ENCODE measurements at regions not wholly inside any gene's neighbourhood (a gene's known extent, or its start where the extent isn't known, plus 50 kb on each side); places are given as distances from the start of the nearest gene placed in this dataset.

DNA sequence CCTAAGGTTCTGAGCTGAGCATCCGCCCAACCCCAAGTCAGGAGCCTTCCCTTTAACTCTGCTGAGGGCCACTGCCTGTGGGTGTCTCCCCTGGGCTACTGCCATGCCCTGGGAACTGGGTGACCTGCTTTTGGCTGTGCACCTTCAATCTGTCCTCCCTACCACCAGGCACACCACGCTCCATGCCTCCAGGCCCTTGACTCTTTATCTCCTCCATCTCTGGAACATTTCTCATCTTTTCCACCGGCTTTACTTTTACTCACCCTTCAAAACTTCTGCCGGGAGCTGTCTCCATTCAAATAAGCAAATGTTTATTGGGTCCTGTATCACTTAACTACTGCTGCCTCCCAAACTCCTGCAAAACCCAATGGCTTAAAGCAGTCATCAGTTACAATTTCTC, 83.3 kb upstream of the NHSL1 start:
- Histone ChIP-seq H3K4me3 (ENCODE audit: low read depth, low read length) (no peak overlapping the region), H3K36me3 (no peaks in the 10 kb centered on the region), H3K27me3 (no peaks in the 10 kb centered on the region; the same call in 1 of the 2 replicates), H3K9me3 (no peaks in the 10 kb centered on the region), H3K4me1 (no peaks in the 10 kb centered on the region)
- no peak for DNase-seq
- TF ChIP-seq, protein P1, sequence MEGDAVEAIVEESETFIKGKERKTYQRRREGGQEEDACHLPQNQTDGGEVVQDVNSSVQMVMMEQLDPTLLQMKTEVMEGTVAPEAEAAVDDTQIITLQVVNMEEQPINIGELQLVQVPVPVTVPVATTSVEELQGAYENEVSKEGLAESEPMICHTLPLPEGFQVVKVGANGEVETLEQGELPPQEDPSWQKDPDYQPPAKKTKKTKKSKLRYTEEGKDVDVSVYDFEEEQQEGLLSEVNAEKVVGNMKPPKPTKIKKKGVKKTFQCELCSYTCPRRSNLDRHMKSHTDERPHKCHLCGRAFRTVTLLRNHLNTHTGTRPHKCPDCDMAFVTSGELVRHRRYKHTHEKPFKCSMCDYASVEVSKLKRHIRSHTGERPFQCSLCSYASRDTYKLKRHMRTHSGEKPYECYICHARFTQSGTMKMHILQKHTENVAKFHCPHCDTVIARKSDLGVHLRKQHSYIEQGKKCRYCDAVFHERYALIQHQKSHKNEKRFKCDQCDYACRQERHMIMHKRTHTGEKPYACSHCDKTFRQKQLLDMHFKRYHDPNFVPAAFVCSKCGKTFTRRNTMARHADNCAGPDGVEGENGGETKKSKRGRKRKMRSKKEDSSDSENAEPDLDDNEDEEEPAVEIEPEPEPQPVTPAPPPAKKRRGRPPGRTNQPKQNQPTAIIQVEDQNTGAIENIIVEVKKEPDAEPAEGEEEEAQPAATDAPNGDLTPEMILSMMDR (IDR thresholded peaks at IDR 0.05; ENCODE audit: low read depth, low read length), result no peak

DNA sequence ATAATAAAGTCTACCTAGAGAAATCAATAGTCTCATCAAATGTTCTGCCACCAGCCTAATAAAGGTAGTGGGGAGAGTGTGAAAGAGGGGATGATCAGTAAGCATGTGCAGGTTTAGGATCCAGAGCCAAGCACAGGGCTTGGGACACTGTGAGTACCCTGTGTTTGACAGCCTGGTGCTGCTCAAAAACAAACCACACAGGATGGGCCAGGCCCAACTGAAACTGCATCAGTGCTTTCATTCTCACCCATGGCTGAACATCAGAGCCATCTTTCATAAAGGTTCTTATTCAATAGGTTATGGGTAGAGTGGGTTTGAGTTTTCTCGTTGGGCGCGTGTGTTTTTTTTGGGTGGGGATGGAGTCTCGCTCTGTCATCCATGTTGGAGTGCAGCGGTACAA, 87.3 kb upstream of the NHSL1 start:
- Histone ChIP-seq H3K4me3 (ENCODE audit: low read depth, low read length) (no peak overlapping the region), H3K36me3 (no peaks in the 10 kb centered on the region), H3K9me3 (no peaks in the 10 kb centered on the region), H3K27me3 (no peaks in the 10 kb centered on the region), H3K4me1 (no peaks in the 10 kb centered on the region)
- TF ChIP-seq, protein P1 (IDR thresholded peaks at IDR 0.05; ENCODE audit: low read depth, low read length), result no peak
- DNase-seq, result no peak

DNA sequence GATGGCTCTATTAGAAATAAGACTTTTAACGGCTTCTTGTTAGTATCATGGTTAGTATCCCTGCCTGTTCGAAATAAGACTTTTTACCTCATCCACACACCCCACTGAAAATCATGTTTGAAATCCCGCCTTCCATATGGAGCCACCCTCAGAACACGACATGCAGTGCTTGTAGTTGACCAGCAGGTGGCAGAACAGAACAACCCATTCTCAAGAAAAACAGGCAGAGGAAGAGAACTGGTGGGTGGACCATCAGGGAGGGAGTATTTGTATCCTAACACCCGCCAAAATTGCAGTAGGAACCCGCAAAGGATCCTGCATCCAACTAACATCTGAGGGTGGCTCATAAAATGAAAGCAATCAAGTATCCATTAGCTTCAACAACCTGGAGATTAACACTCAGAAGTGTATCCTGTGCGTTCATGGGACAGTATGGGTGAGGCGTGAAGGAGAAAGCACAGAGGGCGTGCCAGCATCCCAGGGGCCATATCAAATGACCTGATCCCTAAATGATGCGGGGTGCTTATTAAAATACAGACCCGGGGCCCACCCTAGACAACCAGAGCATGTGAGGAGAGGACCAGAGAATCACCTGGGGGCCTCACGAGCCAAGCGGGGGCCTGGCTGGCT, 89.6 kb upstream of the NHSL1 start:
- H3K9me3 ChIP-seq, result no peaks in the 10 kb centered on the region
- H3K4me1 ChIP-seq, result no peaks in the 10 kb centered on the region
- no peaks in the 10 kb centered on the region for H3K27me3 ChIP-seq
- DNase-seq, result peak; percentile 53
- no peak overlapping the region for H3K4me3 ChIP-seq (ENCODE audit: low read depth, low read length)
- TF ChIP-seq, protein P1 (IDR thresholded peaks at IDR 0.05; ENCODE audit: low read depth, low read length), result peak; percentile 94
- H3K36me3 ChIP-seq, result no peaks in the 10 kb centered on the region

DNA sequence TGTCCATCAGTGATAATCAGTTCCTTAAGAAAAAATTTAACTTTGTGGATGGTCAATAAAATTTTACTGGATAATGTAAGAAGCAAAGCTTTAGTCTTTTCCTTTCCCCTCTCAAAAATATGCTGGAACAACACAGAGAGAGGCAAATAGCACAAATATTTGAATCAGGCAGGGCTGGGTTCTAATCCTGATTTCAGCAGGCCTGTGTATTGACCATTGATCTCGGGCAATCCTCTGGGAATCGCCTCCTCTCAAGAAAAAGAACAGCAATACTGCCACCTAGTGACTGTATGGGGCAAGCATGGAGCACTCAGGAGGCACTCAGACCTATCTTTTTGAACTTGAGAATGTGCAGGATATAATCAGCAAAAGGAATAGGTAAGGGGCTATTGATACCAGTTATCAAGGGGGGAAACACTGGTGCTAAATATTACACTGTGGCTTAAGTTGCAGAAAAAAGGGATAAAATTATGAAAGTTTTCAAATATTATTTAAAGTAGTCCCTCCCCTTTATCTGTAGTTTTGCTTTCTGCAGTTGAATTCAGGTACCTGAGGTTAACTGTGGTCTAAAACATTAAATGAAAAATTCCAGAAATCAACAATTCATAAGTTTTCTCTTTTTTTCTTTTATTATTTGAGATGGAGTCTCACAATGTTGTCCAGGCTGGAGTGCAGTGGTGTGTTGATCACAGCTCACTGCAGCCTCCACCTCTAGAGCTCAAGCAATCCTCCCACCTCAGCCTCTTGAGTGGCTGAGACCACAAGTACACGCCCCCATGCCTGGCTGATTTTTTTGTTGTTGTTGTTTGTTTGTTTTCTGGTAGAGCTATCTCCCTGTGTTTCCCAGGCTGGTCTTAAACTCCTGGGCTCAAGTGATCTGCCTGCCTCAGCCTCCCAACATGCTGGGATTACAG, 91.8 kb upstream of the NHSL1 start:
- DNase-seq, result peak; percentile 67
- Histone ChIP-seq H3K36me3 (no peaks in the 10 kb centered on the region), H3K4me1 (no peaks in the 10 kb centered on the region), H3K9me3 (no peaks in the 10 kb centered on the region), H3K4me3 (ENCODE audit: low read depth, low read length) (no peak overlapping the region), H3K27me3 (no peaks in the 10 kb centered on the region)
- TF ChIP-seq, protein P1 (IDR thresholded peaks at IDR 0.05; ENCODE audit: low read depth, low read length), result peak; percentile 89

DNA sequence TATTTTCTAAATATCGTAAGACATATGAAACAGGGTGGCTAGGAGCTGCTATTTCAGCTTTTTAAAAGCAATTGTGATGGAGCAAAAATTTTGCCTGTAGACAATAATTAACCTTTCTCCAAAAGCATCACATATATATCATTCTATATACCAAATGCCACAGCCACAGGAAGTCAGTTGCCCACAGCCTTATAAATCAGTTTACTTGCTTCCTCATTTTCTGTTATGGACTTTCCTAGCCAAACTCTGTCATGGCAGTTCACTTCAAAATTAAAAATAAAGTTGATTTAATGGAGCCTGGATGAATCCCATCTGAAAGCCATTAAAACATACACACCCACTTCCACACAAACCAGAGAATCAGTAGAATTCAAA, 93.4 kb upstream of the NHSL1 start:
- no peaks in the 10 kb centered on the region for H3K4me1 ChIP-seq
- H3K9me3 ChIP-seq, result no peaks in the 10 kb centered on the region
- no peak for DNase-seq
- H3K27me3 ChIP-seq, result no peaks in the 10 kb centered on the region
- TF ChIP-seq, protein P1 (IDR thresholded peaks at IDR 0.05; ENCODE audit: low read depth, low read length), result no peak
- H3K36me3 ChIP-seq, result no peaks in the 10 kb centered on the region
- no peak overlapping the region for H3K4me3 ChIP-seq (ENCODE audit: low read depth, low read length)

Data from BE2C (cell line).